GM12874 (cell line): ENCODE measurements at regions not wholly inside any gene's neighbourhood (a gene's known extent, or its start where the extent isn't known, plus 50 kb on each side); places are given as distances from the start of the nearest gene placed in this dataset.

Experiments
- TF ChIP-seq, protein P1 (sequence below): IDR thresholded peaks from 2 replicates; pipeline ENCODE4 v1.5.1; 2011; ENCODE audit warnings: low read depth, mild to moderate bottlenecking, control low read depth, low read length, moderate library complexity; ENCODE audit not compliant: insufficient read depth

DNA sequence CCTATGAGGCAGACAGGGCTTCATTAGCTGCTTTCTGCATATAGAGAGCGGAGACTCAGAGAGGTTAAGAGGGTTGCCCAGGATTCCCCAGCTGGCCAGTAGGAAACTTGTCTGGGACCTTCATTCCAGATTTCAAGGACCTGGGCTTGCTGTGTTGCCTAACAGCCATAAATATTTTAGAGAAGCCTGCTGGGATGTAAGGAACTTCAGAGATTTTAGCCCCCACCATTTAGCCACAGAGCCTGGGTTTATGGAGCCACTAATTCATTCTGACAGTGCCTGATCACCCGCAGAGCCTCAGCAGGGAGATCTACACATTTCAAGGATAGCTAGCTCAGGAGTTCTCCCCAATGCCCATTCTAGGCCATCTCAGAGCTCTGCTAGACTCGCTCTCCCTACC is 56.6 kb upstream of the TRUB1 start:
- TF ChIP-seq, protein P1, sequence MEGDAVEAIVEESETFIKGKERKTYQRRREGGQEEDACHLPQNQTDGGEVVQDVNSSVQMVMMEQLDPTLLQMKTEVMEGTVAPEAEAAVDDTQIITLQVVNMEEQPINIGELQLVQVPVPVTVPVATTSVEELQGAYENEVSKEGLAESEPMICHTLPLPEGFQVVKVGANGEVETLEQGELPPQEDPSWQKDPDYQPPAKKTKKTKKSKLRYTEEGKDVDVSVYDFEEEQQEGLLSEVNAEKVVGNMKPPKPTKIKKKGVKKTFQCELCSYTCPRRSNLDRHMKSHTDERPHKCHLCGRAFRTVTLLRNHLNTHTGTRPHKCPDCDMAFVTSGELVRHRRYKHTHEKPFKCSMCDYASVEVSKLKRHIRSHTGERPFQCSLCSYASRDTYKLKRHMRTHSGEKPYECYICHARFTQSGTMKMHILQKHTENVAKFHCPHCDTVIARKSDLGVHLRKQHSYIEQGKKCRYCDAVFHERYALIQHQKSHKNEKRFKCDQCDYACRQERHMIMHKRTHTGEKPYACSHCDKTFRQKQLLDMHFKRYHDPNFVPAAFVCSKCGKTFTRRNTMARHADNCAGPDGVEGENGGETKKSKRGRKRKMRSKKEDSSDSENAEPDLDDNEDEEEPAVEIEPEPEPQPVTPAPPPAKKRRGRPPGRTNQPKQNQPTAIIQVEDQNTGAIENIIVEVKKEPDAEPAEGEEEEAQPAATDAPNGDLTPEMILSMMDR: no peak

DNA sequence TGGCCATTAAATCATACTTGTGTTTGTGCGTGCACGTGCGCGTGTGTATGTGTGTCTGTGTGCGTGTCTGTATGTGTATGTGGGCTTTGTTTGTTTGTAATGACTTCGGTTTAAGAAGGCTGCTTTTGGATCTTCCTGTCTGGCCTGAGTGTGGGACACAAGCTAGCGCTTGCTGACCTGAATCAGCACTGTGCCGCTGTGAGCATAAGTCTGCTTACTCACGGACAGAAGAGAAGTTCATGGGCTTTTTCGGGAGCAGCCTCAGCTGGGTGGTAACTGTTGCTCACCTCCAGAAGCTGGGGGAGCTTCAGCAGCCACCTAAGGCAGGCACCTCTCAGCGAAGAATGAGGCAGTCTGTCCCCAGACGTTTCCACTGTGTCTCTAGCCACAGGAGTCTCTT is 56.1 kb upstream of the TRUB1 start:
- TF ChIP-seq, protein P1: no peak

DNA sequence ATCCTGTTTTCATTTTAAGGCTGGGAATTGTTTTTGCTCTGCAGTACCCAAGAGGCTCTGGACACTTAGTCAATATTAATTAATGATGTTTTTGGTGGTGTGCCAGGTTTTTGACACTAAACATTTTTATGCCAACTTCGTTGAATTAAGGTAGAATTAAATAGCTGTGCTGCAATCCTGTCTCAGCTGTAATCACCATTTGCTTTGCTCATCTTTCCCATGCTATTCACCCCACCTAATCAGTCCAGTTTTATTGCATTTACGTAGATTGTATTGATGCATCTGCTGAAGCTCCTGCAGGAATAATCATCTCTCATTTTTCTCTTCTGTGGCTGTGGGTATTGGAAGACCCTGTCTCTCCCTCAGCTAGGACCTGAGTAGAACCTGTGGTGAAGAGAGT is 52.6 kb upstream of the TRUB1 start:
- TF ChIP-seq, protein P1: no peak
